ELF-1 (cell line): ENCODE measurements at regions not wholly inside any gene's neighbourhood (a gene's known extent, or its start where the extent isn't known, plus 50 kb on each side); places are given as distances from the start of the nearest gene placed in this dataset.

Experiments
- DNase-seq: peaks from one replicate; pipeline ENCODE4 v3.0.0-alpha.2; 2016; ENCODE audit warnings: low read depth, low spot score

GRCh38 chr22:46054091-46055073 is 77.4 kb upstream of the WNT7B start:
- DNase-seq = no peak

DNA sequence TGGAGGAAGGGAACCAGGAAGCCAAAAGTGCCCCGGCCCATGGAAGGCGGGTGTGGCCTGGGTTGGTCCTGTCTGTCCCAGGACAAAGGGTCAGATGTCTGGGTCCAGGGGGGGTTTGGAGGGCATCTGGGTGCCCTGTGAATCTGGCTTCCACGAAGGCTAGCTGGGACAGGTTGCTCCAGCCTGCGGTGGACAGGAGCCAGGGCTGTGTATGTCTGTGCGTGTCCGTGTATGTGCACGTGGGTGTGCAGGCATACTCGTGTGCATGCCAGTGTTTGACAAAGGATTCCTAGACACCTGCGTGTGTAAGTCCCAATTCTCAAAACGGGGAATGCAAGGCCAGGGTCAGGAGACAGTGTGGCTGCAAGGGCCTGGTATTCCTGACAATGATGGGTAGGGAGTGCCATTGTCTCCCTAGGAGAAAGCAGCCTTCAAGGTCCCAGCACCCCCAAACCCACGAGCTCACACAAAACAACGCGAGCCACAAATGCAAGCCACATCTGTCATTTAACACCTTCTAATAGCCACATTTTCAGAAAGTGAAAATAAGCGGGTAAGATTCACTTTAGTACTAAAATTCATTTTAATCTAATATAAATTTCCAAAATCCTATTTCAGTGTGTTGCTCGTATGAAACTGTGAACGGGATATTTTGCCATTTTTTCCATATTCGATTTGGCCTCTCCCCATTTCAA is 78.4 kb upstream of the WNT7B start:
- no peak for DNase-seq

GRCh38 chr22:46055911-46056545 is 79.1 kb upstream of the WNT7B start:
- DNase-seq = no peak

- no peak for DNase-seq
Measured at GRCh38 chr22:46056546-46057245, 79.7 kb upstream of the WNT7B start.

- no peak for DNase-seq
Measured at GRCh38 chr22:46057246-46058090, 80.5 kb upstream of the WNT7B start.

GRCh38 chr22:46058091-46058420 is 81.1 kb upstream of the WNT7B start:
- DNase-seq = no peak

- DNase-seq = no peak
Measured at GRCh38 chr22:46058591-46059519, 81.9 kb upstream of the WNT7B start.

- DNase-seq = no peak
Measured at GRCh38 chr22:46060292-46061123, 83.5 kb upstream of the WNT7B start.

DNA sequence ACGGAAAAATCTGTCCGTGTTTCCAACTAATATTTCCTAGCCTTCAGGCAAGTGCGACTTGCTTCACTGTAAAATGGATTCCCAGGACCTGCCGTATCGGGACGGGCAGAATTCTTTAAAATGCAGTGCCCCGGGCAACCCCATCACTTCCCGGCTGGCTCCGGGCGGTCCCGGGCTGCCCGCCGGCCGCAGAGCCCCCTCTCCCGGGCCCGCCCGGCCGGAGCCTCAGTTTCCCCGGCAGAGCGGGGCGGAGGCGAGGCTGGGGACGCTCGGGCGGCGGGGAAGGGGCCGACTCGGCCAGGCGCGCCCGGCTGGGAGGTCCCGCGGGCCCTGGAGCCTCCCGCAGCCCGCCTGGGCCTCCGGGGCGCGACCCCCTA is 84.2 kb upstream of the WNT7B start:
- no peak for DNase-seq

- DNase-seq = no peak
Measured at GRCh38 chr22:46061501-46062231, 84.7 kb upstream of the WNT7B start.

- no peak for DNase-seq
Measured at GRCh38 chr22:46062232-46062615, 85.3 kb upstream of the WNT7B start.

- DNase-seq = no peak
Measured at GRCh38 chr22:46062971-46063631, 86.1 kb upstream of the WNT7B start.

GRCh38 chr22:46063846-46064227 is 86.5 kb upstream of the PPARA start:
- DNase-seq = no peak

- no peak for DNase-seq
Measured at GRCh38 chr22:46064228-46064965, 85.9 kb upstream of the PPARA start.

DNA sequence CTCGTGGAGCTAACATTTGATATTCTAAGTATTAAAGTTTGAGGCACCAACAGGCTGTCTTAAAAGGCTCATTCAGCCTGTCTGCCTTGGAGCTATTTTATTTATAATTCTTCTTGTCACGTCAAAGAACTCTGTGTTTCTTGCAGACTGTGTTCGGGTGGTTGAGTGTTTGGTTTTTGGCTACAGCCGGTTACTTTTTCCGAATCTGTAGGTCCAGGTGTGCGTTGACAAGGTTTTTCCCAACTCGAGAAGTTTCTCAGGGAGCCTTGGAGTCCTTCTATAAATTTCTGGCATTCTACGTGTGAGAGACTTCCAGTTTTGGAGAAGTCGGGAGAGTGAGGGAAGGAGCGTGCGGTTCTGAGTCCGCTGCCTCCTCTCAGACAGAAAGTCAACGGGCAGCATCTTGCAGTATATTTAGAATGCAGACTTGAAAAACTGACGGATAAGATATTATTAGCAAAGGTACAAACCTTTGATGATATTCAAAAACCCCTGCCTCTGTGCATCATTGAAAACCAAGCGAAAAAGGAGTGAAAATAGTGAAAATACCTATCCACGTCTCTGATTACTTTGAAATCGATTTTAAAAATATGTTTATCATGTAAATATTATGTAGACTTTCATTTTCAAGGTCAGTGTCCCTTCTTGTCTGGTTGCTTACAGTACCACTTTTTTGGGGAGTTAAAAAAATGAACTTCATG is 85.2 kb upstream of the PPARA start:
- no peak for DNase-seq

GRCh38 chr22:46065691-46066454 is 84.5 kb upstream of the PPARA start:
- DNase-seq = no peak
